ENCODE measurements at regions not wholly inside any gene's neighbourhood (a gene's known extent, or its start where the extent isn't known, plus 50 kb on each side); places are given as distances from the start of the nearest gene placed in this dataset.
"Not testable (repeated sequence)": the region's sequence is repeated elsewhere in the genome, so short reads cannot be mapped to it uniquely, and the experiment has no call there.

DNA sequence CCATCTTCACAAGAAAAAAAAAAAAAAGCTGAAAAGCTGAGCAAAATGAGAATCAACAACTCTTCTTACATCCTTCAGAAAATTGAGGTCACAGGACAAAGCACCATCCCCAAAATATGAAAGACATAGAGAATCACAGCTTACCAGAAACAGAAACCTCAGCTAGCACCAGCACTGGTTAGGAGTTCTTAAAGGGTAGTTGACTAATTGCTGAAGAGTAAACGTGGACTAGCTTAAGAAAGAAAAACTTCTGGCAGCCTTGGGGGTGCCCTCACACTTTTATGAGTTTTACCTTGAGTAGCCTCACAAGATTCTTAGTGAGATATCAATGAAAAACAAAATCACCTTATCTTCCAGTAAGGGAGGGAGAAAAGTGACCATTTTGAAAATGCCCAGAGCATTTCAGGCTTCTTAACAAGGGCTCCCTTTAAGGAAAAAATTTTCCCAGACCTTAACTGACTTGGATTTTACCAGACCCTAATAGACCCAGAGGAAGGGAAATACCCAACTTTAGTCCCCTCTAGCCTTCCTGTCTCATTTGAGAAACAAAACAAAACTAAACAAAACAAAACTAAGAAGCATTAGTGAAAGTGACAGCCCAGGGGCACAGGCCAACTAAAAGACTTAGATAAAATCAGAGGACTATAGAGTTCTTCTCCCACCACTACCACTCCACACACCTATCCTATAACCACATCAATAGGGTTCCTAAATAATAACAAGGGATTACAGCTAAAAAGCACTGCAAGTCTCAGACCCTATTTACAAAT lies 888.6 kb downstream of the DIAPH3 start:
- in situ Hi-C loops (cut with MboI; ENCODE audit: low sequenced_read_pairs) = no loop called here

DNA sequence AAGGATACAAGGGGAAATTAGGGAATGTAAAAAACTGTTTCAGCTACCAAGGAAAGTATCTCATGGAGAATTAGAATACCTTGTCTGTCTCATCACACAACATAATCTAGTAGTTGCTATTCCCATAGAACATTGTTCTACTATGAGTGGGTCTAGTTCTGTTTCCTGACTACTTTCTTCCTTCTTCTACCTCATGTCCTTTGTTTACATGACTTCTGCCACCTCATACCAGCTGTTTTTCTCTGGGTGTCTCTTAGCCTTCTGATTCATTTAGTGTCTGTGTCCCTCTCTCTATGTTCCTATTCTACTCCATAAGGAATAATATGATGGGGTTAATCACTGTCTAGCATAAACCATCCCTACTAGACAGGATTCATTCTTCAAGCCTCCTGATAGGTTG lies 887.3 kb downstream of the DIAPH3 start:
- in situ Hi-C loops (cut with MboI; ENCODE audit: low sequenced_read_pairs) = no loop called here

DNA sequence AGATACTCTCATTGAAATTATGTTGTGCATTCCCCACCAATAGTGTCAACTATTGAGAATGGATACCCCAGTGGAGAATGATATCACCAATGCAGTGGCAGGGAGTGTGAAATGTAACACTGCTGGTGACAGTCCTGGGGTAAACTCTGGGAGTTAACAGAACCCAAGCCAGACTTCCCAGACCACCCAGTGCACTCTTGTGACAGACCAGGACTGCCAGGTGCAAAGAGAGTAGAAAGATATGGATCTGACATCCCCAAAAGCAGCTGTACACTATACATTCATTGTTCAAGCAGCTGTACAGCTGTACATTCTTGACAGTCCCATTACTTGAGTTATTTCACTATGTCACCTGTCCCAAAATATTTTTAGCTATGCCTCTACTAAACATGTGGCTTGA lies 886.6 kb downstream of the DIAPH3 start:
- in situ Hi-C loops (cut with MboI; ENCODE audit: low sequenced_read_pairs) = no loop called here

DNA sequence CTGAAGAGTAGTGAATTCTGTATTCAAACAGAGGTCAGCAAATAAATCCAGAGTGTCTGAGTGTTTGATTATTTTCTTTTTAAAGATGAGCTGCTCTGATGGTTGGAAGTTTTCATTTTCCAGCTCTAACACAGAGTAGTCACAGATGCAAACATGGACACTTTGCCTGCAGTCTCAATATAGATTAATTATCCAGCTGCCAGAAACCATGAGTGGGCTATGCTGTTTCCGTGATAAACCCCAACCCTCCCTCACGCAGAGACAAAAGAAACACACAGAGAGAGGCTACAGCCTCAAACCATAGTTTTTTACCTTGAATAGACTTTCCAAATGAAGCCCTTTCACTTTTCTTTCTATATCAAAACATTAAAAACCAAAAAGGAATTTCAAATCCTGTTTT lies 884.7 kb downstream of the DIAPH3 start:
- in situ Hi-C loops (cut with MboI; ENCODE audit: low sequenced_read_pairs) = no loop called here

DNA sequence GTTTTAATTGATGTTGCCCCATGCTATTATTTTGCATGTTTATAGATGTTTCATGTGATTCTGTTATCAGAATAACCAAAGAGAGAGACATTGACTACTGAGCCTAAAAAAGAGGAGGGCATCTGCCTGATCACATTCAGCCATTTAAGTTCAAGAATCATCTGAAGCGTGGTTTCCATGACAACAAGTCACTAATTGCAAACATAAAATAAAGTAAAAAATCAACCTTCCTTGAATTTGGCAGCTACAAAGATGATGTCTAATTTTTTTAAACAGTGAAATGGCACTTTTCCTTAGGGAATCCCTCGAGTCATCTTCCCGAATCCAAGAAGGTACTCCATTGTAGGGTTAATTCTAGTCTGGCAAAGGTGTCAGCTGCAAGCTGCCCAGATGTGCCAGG lies 884.2 kb downstream of the DIAPH3 start:
- in situ Hi-C loops (cut with MboI; ENCODE audit: low sequenced_read_pairs) = no loop called here

DNA sequence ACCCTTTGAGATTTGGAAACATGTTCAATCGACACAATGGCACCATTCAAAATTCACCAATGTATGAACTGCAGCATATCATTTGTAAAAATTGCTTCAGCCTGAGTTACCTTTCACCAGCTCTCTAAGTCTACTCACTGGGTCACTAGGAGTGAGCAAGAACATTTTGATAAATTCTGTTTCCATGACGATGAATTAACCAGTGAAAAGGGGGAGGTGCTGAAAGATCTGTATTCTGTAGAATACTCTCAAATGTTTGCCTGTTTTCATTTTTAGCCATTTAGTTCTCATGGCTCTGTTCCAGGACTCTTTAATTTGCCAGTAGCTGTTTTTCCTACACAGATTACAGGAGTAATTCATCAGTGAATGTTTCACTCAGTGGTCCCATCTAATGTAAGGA lies 883.4 kb downstream of the DIAPH3 start:
- in situ Hi-C loops (cut with MboI; ENCODE audit: low sequenced_read_pairs) = no loop called here

DNA sequence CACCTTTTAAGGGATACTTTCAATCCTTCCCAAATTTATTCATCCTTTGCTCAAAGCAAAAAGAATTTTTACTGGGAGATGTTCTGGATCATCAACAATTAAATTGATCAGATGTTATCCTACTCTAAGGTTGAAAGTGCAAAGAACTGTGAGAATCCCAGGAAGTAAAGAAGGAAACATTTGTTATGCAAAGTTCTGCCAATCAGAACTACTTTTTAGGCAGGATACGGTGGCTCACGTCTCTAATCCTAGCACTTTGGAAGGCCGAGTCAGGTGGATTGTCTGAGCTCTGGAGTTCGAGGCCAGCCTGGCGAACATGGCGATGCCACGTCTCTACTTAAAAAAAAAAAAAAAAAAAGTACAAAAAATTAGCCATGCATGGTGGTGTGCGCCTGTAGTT lies 882.3 kb downstream of the DIAPH3 start:
- in situ Hi-C loops (cut with MboI; ENCODE audit: low sequenced_read_pairs) = no loop called here

DNA sequence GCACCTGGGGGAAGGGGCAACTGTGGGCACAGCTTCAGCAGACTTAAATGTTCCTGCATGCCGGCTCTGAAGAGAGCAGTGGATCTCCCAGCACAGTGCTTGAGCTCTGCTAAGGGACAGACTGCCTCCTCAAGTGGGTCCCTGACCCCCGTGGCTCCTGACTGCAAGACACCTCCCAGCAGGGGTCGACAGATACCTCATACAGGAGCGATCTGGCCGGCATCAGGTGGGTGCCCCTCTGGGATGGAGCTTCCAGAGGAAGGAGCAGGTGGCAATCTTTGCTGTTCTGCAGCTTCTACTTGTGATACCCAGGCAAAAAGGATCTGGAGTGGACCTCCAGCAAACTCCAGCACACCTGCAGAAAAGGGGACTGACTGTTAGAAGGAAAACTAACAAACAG lies 871.5 kb downstream of the DIAPH3 start:
- in situ Hi-C loops (cut with MboI; ENCODE audit: low sequenced_read_pairs) = not testable (repeated sequence)

DNA sequence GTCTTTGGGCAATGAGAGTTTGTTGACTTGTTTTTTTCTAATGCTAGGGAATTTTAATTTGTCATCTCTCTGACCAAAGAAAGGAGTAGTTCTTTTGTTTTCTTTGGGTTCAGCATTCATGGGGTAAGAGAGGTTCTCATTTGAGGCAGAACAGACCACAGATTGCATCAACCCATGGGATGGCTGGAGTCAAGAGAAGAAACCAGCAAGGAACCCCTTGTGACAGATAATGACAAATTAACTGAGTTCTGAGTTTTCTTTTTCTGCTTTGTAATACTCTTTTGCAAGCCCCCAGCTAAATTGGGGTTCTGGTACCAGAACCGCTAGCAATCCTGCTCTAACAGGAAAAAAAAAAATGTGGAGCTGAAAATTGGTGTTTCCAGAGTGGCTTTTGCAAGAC lies 864.1 kb downstream of the DIAPH3 start:
- in situ Hi-C loops (cut with MboI; ENCODE audit: low sequenced_read_pairs) = no loop called here

DNA sequence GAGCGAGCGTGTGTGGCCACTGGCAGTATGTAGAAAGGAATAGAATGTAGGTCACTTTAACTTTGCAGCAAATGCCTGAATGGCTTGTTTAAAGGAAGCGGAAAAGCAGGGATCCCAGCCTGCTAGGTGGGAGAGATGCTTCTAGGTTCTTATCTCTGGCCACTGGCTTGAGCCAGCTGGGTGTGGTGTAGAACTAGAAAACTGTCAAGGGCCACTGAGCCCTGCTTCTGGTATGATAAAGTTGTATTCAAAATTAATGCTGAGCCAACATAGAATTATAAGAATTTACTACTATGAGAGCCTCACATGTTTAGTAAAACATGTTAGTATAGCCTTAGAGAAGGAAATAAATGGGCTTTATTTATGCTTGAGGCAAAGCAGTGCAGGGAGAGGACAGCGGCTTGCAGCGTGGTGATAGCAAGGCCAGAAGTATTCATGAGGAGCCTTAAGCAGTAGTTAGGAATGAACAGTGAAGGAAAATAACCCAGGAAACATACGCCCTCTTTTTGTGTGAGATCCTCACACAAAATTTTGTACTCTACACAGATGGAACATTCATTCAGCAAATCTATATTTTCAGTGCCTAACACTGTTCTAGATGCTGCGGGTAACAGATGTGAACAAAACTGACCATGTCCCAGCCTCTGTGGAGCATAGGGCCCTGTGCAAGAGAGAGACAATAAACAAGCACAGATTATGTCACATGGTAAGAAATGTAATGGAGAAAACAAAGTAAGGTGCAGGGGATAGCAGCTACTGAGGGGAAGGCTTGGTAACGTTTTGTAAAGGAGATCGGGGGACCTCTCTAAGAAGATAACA lies 863.2 kb downstream of the DIAPH3 start:
- in situ Hi-C loops (cut with MboI; ENCODE audit: low sequenced_read_pairs) = no loop called here

DNA sequence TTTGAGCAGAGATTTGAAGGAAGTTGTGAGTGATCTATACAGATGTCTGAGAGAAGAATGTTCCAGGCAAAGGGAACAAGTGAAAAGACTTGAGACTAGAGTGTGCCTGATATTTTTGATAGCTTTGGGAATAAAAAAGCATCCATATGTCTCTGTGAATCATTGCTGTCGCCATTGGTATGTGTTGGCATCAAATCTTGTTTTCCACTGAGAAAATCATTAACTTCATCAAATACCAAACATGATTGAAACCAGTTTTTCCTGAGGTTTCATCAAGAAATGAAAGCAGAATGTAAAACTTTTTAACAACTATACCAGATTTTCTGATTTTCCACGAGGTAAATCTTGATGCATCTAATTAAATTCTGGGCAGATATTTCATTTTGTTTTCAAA lies 862.6 kb downstream of the DIAPH3 start:
- in situ Hi-C loops (cut with MboI; ENCODE audit: low sequenced_read_pairs) = no loop called here

DNA sequence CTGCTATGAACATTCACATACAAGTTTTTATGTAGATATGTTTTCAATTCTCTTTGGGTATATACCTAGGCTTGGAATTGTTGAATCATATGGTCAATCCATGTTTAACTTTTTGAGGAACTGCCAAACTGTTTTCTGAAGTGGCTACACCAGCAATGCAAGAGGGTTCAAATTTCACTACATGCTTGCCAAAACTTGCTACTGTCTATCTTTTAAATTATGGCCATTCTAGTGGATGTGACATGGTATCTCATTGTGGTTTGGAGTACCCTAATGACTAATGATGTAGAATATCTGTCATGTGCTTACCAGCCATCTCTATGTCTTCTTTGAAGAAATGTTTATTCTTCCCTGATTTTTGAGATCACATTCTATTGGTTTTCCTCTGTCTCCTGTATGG lies 860.3 kb downstream of the DIAPH3 start:
- in situ Hi-C loops (cut with MboI; ENCODE audit: low sequenced_read_pairs) = no loop called here

DNA sequence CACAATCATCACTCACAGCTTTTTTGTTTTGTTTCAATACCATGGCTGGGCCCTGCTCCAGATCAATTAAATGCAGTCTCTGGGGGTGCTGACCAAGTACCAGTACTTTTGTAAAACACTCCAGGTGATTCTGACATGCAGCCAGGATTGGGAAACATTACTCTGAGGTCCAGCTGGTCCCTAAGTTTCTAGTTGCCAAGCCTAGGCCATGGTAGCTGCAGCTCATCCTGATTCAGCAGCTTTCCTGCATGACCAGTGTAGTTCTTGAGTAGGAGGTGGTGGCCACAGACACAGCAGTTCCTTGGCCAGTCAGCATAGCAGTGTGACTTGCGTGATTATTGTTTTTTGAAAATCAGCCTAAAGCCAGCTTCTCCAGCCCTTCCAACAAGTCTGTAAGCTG lies 859.1 kb downstream of the DIAPH3 start:
- in situ Hi-C loops (cut with MboI; ENCODE audit: low sequenced_read_pairs) = no loop called here

DNA sequence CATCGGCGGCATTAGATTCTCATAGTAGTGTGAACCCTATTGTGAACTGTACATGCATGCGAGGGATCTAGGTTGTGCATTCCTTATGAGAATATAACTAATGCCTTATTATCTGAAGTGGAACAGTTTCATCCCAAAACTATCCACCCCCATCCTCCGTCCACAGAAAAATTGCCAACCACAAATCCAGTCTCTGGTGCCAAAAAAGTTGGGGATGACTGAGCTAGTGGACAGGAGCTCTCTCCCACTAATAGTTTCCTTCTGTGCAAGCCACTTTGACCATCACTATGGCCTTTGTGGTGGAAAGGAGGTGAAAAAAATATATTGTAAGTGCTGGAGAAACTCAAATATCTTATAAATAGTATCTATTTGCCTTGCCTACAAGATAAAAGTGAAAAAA lies 857.8 kb downstream of the DIAPH3 start:
- in situ Hi-C loops (cut with MboI; ENCODE audit: low sequenced_read_pairs) = no loop called here

DNA sequence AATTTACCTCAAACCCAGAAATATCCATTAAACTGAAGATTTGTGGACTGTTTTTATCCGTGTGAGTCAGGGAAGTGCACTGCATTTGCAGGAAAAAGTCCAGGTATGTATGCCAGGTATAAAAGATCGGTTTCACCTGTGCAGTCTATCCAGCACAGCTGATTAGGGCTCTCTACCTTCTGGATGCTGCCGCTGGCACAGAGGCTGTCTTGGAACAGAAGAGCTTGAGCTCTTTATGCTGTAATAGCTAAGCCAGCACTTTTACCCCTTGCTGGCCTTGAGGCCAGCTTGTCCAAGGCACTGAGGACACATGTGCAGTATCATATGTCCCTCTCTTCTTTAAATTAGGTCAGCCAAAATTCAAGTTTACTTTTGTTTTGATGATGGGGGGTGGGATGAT lies 851.0 kb downstream of the DIAPH3 start:
- in situ Hi-C loops (cut with MboI; ENCODE audit: low sequenced_read_pairs) = no loop called here

DNA sequence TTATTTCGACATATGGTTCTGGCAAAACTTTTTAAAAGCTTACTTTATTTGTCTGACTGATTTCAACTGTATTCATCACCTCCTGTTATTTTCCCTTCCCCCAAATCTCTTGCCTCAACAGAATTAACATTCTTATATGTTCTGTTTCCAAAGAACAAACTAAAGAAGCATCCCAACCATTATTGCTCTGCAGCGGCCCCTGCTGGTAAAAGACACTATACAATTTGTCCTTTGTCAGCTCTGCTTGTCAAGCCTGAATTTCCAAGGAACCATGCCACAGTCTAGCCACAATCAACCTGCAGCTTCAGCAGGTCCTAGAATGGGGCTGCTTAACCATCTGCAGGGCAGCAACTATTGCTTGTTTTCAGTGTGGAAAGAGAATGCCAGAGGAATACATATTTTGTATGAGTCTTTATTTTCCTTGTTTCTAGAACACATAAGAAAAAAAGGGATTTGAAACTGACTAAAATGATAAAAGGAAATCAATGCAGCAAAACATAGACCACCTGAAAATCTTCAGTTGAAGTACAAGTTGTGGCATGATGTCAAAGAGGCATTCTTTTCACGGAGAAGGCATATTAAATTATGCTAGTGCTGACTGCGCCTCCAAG lies 845.3 kb downstream of the DIAPH3 start:
- in situ Hi-C loops (cut with MboI; ENCODE audit: low sequenced_read_pairs) = no loop called here

DNA sequence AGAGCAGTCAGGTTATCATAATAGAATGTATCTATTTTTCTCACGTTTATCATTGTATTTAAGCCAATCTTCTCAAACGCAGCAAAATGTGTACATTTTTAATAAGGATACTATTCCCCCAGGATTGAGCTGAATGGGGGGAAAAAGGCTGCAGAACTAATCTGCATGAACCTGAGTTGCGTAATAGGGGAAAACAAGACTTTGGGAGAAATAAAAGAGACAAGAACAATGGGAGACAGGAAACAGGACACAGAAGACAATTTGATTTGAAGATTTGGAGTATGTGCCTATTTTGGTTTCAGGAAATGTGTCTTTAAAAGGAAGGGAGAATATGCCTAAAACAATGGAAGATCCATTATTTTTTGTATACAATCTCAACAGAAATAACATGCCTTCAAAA lies 844.5 kb downstream of the DIAPH3 start:
- in situ Hi-C loops (cut with MboI; ENCODE audit: low sequenced_read_pairs) = no loop called here

DNA sequence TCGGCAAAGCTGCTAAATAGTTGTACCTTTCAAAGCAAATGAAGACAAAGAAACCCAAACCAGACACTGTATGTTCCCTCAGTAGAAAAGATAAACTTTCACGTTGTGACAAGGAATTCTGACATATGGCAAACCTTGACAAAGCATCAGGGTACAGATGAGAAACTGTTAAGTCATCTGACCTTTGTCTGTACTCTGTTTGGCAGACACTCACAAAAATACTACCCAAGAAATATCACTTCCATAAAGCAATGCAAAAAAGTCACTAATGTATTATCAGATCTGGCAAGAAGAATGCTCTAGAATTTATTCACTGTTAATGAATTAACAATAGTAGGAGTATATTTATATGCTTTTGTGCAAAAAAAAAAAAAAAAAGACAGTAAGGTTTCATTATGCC lies 843.7 kb downstream of the DIAPH3 start:
- in situ Hi-C loops (cut with MboI; ENCODE audit: low sequenced_read_pairs) = no loop called here

DNA sequence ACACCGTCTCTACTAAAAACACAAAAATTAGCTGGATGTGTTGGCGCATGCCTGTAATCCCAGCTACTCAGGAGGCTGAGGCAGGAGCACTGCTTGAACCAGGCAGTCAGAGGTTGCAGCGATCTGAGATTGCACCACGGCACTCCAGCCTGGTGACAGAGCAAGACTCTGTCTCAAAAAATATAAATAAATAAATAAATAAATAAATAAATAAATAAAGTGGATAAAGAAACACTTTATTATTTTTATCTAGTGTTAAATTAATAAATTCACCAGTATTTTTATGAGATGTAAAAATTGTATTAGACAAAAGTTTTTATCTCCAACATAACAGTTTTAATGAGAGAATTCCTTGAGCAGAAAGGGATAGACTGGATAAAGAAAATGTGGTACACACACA lies 839.3 kb downstream of the DIAPH3 start:
- in situ Hi-C loops (cut with MboI; ENCODE audit: low sequenced_read_pairs) = not testable (repeated sequence)

DNA sequence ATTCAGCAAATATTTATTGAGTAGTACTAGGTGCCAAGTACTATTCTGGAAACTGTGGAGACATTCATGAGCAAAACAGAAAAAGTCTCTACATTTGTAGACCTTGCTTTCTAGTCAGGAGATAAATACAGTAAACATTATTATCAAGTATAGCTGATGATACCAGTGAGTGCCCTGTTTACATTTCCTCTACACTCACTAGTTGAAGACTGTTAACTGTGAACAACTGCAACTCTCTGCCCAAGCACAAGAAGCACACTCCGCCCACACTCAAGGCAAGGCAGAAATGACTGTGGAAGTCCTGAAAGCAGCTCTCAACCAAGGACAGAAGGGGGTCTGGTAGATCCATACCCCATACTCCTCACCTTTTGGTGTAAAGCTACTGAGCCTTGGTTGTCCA lies 837.0 kb downstream of the DIAPH3 start:
- in situ Hi-C loops (cut with MboI; ENCODE audit: low sequenced_read_pairs) = no loop called here

DNA sequence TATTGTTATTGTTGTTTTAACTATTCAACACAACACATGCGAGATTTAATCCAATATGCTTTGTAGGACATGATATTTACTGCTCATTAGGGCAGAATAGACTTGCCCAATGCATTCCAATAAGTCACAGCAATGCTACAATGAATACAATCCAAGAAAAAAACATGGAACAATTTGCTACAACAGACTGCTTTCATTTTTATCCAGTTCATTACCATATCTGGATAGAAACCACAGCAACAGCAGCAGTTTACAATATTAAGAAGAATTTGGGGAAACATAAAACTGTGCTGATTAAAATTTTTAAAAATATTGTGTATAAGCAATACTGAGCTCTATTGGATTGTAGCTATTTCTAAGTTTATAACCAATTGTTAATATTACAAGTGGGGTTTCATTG lies 833.0 kb downstream of the DIAPH3 start:
- in situ Hi-C loops (cut with MboI; ENCODE audit: low sequenced_read_pairs) = no loop called here

DNA sequence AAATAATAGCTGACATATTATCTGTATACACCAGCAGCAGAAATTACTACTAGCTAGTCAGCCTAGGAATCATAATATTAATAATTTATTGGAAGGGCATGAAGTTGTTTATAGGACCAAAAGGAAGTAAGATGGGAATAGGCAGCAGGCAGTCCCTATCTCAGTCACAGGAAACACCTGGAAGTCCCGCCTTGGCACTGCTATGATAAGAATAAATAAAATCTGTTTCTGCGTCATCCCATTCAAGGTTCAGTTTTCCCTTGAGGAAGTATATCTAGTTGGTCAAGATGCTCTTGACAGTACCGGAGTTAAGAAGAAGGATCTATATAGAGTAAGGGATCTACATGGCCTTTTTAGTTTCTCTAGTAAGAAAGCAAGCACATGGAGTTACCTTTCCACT lies 830.8 kb downstream of the DIAPH3 start:
- in situ Hi-C loops (cut with MboI; ENCODE audit: low sequenced_read_pairs) = no loop called here
